SK-N-SH (cell line): ENCODE measurements at regions not wholly inside any gene's neighbourhood (a gene's known extent, or its start where the extent isn't known, plus 50 kb on each side); places are given as distances from the start of the nearest gene placed in this dataset.

Source experiments
- EP300 ChIP-seq, 2 experiments: IDR thresholded peaks; 2 replicates each; pipeline versions ENCODE4 v1.4.0 to v1.6.1; 2012; ENCODE audit warnings: borderline replicate concordance in 1 of 2, low read depth in 1 of 2, low read length in 1 of 2
- EZH2phosphoT487 ChIP-seq: fragments of 200-600 bp; sonication (generic); IDR thresholded peaks from 2 replicates; pipeline ENCODE4 v1.6.1; 2017; ENCODE audit warnings: low read depth, mixed run types, mild to moderate bottlenecking, antibody characterized with exemption, moderate library complexity, borderline replicate concordance
- FOXJ3 ChIP-seq: sonication (generic); formaldehyde crosslinking; IDR thresholded peaks from 2 replicates; pipeline ENCODE4 v1.5.1; 2020; ENCODE audit warnings: mild to moderate bottlenecking, missing genetic modification reagents
- NRF1 ChIP-seq: IDR thresholded peaks from 2 replicates; pipeline ENCODE4 v1.6.1; 2012; ENCODE audit warnings: low read depth, mild to moderate bottlenecking, low read length
- RAD21 ChIP-seq: IDR thresholded peaks from 2 replicates; pipeline ENCODE4 v1.6.1; 2012; ENCODE audit warnings: mild to moderate bottlenecking, low read length
- TAF1 ChIP-seq: IDR thresholded peaks from 2 replicates; pipeline ENCODE4 v1.6.1; 2012; ENCODE audit warnings: low read depth, mild to moderate bottlenecking, low read length, moderate library complexity, borderline replicate concordance
- YY1 ChIP-seq: IDR thresholded peaks from 2 replicates; pipeline ENCODE4 v1.4.0; 2012; ENCODE audit warnings: low read depth, mild to moderate bottlenecking
- TF ChIP-seq, protein P1 (sequence below): fragments of 200-600 bp; sonication (generic); IDR thresholded peaks from 2 replicates; pipeline ENCODE4 v1.6.1; 2017; ENCODE audit warnings: antibody characterized with exemption, mild to moderate bottlenecking, moderate library complexity
- TF ChIP-seq, protein P2 (sequence below): fragments of 150-350 bp; IDR thresholded peaks from 2 replicates; pipeline ENCODE4 v1.6.1; 2017; ENCODE audit warnings: antibody characterized with exemption, low read length, low read depth, borderline replicate concordance

DNA sequence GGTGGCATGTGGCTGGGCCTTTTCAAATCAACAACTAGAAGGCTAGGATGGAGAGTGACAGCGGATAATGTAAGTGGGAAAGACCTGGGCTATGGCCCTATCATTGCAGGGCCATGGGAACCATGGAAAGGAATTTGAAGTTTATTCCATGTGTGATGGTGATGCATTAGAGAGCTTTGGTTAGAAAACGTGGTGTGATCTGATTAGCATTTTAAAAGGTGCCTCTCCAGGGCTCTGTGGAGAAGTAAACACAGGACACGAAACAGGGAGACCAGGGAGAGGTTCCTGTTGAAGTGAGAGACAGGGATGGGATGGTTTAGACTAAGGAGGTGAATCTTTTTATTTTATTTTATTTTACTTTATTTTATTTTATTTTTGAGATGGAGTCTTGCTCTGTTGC lies 749.5 kb downstream of the GATA3 start:
- TF ChIP-seq, protein P1, sequence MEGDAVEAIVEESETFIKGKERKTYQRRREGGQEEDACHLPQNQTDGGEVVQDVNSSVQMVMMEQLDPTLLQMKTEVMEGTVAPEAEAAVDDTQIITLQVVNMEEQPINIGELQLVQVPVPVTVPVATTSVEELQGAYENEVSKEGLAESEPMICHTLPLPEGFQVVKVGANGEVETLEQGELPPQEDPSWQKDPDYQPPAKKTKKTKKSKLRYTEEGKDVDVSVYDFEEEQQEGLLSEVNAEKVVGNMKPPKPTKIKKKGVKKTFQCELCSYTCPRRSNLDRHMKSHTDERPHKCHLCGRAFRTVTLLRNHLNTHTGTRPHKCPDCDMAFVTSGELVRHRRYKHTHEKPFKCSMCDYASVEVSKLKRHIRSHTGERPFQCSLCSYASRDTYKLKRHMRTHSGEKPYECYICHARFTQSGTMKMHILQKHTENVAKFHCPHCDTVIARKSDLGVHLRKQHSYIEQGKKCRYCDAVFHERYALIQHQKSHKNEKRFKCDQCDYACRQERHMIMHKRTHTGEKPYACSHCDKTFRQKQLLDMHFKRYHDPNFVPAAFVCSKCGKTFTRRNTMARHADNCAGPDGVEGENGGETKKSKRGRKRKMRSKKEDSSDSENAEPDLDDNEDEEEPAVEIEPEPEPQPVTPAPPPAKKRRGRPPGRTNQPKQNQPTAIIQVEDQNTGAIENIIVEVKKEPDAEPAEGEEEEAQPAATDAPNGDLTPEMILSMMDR = no peak
- TF ChIP-seq YY1 (no peak), NRF1 (no peak), EP300 (IDR thresholded peaks at IDR 0.05; ENCODE audit: borderline replicate concordance in 1 of 2, low read depth in 1 of 2, low read length in 1 of 2) (no peak), TAF1 (no peak), EZH2phosphoT487 (no peak), RAD21 (no peak), FOXJ3 (CRISPR knock-in tag) (no peak)
- TF ChIP-seq, protein P2, sequence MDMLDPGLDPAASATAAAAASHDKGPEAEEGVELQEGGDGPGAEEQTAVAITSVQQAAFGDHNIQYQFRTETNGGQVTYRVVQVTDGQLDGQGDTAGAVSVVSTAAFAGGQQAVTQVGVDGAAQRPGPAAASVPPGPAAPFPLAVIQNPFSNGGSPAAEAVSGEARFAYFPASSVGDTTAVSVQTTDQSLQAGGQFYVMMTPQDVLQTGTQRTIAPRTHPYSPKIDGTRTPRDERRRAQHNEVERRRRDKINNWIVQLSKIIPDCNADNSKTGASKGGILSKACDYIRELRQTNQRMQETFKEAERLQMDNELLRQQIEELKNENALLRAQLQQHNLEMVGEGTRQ = no peak
